ENCODE measurements at regions not wholly inside any gene's neighbourhood (a gene's known extent, or its start where the extent isn't known, plus 50 kb on each side); places are given as distances from the start of the nearest gene placed in this dataset.
"Not testable (repeated sequence)": the region's sequence is repeated elsewhere in the genome, so short reads cannot be mapped to it uniquely, and the experiment has no call there.

DNA sequence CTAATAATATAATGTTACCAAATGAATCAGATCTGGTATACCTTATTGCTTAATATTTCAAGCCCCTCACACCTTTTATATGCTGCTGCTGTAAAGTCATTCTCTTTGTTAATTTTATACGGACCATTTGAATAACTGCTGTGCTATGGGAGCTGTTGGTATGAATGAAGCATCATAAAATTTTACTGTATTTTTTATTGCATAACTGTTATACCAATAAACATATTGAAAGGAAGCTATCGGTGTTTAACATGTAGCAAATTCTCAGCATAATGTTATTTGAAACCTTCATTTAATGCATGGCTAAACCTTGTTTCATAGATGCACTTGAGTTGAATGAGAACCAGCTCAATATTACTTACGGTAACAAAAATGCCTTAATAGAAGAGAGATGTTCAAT, 1040.3 kb downstream of the SOCS6 start:
- no peak for DNase-seq

DNA sequence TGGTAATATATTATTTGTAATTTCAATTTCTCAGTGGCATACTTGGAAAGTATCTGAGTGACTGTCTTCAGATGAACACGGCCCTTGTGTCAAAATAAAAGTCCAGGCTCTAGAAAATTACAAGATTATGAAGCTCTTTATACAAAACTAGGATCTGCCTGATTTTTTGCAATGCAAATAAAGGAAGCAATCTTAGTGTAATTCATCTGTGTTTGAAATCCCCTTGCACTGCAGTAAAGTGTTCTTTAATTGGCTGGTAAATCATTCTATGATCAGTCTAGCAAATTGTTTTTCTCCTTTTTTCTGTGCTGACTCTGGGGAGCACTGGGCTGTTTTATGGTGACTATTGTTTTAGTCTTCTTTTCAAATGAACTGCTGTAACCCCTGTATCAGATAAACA, 1039.0 kb downstream of the SOCS6 start:
- DNase-seq: peak; percentile 26

DNA sequence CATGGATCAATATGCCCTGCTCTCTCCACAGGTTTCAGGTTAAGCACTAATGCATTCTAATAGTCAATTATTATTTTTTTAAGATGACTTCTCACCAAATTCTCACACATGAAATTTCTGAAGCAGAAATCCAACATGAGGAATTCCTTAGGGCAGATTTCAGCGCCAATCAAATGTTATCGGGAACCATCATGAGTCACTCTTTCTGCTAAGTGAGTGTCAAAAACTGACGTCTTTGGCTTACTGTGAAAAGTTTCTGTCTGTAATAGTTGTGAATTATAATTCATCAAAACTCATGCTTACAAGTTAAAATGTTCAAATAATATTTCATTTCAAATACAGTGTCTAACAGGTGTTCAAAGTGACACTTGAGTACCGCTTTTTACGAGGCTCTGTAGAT, 1038.6 kb downstream of the SOCS6 start:
- DNase-seq: no peak

DNA sequence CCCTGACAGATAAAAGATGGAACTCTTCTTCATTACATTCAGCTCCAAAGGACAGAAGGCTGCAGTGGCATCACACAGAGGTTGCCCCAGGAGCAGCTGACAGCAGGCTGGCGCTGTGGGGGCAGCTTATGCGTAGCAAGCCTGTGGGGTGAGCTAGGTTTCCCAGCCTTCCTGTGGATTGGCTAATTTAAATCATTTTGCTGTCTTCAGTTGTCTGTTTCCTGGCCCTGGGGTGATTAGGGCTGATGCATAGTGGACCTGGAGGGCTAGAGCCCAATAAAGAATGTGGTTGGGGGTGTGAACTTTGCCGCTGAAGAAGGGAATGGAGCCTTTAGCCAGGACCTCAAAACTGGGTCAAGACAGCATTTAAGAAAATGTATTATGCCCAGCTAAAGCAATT, 1038.0 kb downstream of the SOCS6 start:
- no peak for DNase-seq

DNA sequence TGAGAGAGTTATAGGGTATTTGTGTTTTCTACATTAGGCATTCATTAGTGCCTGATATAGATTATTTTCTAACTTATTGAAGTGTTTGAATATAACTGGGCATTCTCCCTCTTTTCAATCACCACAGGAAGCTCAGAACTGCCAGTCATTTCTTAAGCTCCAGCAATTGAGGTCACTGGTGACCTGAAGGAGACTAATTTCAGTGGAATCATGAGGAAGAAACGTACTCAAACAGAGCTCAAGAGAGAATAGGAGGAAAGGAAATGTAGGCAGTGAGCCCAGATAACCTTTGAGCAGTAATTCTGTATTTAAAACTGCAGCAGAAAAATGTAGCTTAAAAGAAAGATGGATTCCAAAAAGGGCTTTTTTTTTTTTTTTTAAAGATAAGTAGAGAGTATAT, 1035.5 kb downstream of the SOCS6 start:
- no peak for DNase-seq

DNA sequence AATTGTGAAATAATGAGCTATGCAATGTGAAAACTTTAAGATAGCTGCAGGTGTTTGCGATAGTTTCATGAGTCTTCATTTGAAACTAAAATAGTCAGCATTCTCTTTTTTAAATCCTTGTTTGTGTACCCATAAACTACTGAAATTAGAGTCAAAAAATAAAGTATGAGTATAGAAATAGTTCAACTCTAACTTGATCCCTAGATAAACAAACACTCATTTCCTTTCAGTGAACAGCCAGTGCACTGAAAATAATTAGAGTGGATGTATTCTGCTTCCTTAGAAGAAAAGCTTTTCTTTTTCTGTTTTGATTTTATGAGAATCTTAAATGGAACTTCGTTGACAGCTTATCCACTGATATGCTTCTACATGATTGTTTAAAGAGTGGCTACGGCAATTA, 1033.4 kb downstream of the SOCS6 start:
- no peak for DNase-seq

DNA sequence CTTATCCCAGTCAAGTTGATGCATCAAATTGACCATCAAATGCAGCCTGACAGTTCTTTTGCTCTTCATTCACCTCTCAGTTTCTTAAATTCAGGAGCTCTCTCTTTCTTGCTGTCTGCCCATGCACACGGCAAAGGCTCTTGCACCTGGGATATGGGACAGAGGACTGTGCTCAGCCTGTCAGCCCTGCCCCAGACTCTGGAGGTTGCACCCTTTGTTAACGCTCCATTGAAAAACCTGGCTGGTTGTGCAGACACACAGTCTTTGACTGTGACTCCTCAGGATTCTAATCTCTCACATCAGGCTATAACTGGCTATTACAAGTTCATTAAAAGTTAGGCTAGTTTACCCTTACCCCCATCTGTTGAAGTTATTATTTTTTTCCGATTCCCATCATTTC, 1032.5 kb downstream of the SOCS6 start:
- DNase-seq: no peak

DNA sequence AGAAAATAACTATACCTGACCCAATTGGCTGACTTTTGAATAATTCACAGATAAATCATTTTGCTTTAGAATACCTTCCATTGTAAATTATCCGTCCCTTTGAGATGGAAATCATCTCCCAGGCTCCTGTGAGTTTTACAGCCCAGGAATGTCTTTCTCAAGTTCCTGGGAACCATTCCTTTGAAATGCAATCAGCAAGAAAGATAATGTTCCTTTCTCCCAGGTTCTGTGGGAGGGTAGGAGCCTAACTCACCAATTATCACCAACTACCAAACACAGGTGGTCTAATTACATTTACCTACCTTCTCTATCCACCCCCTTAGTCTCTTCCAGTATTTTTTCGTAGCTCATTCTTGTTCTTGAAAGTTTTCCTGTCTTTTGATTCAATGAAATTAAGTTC, 1016.0 kb downstream of the SOCS6 start:
- no peak for DNase-seq

DNA sequence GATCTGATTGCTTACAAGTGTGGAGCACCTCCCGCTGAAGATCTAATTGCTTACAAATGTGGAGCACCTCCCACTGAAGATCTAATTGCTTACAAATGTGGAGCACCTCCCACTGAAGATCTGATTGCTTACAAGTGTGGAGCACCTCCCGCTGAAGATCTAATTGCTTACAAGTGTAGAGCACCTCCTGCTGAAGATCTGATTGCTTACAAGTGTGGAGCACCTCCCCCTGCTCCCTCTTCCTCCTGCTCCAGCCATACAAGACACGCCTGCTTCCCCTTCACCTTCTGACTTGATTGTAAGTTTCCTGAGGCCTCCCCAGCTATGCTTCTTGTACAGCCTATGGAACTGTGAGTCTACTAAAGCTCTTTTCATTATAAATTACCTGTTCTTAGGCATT, 1014.9 kb downstream of the SOCS6 start:
- not testable (repeated sequence) for DNase-seq

DNA sequence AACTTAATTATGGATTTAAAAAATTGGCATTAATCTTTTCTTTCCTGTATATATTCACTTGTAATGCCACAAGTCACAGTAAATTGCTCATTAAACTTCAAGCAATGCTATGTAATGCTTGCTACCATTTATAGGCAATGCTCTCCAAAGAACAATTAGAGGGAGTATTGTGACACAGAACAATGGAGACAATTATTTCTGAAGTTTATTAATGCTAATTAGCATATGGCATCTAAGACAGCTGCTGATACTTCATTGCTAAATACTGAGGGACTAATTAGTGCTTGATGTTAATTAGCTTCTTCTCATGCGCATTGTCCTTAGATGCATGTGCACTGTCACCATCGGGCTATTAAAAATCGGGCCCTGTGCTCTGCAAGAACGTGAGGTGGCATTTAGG, 1012.8 kb downstream of the SOCS6 start:
- DNase-seq: no peak

DNA sequence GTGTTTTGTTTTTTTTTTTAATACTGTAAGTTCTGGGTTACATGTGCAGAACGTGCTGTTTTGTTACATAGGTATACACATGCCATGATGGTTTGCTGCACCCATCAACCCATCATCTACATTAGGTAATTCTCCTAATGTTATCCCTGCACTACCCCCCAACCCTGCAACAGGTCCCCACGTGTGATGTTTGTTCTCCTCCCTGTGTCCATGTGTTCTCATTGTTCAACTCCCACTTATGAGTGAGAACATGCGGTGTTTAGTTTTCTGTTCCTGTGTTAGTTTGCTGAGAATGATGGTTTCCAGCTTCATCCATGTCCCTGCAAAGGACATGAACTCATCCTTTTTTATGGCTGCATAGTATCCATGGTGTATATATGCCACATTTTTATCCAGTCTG, 1005.4 kb downstream of the SOCS6 start:
- DNase-seq: not testable (repeated sequence)

DNA sequence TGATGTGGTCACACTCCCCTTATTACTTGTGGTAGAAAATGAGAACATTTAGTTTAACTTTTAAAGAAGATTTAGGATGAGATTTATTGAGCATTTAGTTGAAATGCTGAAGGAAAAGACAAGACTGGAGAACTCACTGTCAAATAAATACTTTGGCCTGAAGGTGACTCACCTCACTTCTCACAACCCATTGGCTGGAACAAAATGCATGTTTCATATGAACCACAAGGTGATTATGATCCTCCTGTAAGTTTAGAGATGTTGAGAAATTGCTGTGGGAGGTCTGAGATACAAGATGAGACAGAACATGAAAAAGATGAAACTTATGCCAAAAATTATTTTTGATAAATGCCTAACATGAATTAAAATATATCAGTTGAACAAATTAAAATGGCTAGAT, 1004.5 kb downstream of the SOCS6 start:
- no peak for DNase-seq

DNA sequence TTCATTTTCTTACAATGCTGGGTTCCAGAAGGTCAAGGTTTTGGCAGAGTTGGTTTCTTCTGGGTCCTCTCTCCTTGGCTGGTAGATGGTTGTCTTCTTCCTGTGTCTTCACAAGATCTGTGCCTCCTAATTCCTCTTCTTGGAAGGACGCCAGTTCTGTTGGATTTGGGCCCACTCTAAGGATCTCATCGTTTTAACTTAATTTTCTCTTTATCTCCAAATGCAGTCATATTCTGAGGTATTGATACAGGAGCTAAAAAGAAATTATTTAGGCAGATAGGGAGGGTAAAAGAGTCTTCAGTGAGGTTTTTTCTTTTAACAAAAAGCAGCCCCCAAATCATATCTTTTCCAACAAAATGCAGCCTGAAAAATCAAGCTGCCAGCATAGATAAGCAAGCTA, 998.4 kb downstream of the SOCS6 start:
- DNase-seq: no peak

DNA sequence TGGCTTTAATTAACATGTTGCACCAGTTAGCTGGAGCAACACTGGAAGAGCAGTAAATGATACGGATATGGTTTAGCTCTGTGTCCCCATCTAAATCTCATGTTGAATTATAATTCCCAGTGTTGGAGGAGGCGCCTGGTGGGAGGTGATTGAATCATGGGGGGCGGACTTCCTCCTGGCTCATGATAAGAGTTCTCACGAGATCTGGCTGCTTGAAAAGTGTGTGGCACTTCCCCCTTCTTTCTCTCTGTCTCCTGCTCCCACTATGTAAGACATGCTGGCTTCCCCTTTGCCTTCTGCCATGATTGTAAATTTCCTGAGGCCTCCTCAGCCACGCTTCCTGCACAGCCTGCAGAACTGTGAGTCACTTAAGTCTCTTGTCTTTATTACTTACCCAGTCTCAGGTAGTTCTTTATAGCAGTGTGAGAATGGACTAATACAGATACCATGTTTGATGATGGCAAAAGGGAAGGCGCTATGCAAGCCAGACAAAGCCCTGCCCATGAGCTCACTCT, 963.6 kb downstream of the SOCS6 start:
- no peak for DNase-seq

DNA sequence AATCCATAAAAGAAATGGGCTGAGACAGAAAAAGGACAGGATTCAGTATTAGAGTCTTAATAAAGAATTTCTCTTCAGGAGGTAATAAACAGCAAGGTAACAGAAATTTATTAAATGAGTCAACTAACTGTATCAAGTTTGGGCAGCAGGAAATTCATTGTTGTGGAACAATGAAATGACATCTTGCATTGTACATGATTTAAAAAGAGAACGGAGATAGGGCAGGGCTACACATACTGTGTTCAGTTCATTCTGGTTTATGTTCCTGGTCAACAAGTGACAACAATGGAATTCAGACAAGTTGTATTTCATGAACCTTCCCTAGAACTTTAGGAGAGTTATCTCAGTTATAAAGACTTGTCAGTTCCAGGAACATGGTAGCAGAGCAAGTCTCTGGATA, 961.3 kb downstream of the SOCS6 start:
- DNase-seq: no peak

DNA sequence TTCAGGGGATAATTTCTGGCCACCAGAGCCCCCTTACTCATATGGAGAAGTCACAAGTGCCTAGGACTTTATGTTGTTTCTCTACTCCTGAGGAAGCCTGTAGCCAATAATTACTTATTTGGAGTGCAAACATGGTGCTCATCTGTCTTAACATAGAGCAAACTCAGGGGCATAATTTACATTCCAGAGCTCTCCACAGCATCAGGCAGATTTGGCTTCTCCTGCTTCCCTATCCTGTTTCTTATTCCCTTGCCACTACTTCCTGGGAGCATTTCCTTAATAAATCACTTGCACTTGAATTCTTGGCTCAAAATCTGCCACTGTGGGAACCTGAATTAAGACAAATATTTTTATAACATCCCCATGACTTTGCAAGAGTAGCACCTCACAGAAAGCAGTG, 960.9 kb downstream of the SOCS6 start:
- no peak for DNase-seq

DNA sequence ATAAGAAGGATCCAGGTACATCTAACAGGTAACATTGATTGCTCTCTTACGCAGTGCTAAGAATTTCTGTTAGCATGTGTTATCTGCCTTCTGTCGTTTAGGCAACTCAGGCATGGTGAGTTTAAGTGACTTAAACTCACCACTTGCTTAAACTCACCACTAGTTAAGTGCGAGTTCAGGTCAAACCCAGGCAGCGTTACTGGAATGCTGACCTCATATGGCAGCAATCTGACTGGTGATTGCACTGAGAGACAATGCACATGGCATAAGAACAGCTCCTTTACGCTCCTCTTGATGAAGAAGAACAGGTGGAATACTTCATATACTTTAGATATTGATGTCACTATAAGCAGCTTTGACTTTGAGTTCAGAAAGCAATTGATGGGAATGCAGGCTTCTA, 954.1 kb downstream of the SOCS6 start:
- DNase-seq: no peak

DNA sequence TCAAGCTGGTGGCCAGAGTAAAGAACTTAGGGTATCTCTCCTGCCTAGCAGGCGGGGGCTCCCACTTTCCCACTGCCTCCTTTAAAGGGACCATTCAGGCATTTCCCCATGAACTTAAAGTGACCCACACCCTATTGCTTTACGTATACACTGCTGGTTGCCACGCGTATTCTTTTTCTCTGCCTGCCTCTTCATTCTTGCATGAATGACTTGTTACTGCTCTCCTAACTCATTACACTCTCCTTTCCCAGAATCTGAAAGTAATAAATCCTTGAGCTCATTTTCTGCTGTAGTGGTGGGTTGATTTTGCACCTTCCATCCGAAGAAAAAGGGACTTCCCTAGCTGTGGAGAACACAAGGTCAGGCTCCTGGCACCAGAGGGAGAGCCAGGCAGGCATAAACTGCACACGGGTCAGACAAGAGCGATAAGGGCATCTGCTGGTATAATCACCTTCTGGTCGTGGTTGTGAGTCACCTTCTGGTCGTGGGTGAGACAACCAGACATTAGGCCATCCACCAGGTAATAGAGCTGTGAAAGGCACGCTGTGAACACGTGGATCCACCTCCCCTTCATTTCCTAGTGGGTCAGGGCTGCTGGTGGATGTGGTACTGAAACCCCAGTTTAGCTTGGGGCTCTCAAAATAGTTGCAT, 950.3 kb downstream of the SOCS6 start:
- no peak for DNase-seq

DNA sequence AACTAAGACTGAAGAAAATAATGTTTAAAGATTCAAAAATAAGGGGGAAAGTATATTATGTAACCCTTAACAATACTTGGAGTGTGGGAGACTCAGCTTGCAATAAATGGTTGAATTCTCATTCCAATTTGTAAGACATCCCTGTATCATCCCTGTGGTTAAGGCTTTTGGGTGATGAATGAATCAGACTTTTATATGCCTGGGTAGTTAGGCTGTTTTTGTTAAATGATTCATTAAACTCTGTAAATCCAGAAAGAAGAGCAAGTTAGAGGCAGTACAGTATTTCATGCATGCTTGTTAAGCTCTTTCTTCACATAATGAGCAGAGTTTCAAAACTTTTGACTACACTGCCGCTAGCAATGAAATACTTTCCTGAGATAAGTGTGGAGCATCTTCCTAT, 948.8 kb downstream of the SOCS6 start:
- no peak for DNase-seq

DNA sequence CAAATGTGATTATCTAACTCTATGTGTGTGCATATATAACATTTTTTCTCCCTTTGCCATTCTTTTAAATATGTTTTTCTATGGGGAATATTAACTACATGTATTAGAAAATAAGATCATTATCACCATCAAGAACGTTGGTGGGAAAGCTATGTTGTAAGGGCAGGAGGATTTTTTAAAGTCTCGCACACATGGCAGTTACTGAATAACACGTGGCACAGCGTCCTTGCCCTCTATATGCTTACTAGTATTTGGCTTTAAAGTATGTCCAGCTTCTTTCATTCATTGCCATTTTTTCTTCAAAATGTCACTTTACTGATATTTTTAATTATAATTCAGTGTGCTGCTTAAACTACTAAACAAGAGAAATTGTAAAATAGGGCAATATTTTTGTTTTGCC, 944.3 kb downstream of the SOCS6 start:
- no peak for DNase-seq

DNA sequence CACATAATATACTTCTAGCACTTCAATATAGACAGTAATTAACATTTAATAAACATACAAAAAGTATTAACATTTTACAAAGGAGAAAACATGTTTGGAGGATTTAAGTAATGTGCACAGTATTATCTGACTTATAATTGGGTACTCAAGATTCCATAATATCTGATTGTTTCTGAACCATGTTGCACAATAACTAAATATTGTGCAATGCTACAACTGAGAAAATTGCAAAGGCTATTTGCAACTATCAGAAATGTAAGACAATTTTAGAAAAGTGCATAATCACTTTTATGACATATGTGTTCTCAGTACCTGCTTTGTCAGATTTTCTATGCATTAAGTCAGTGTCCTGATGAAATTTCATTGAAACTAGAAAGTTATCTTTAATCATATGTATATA, 934.6 kb downstream of the SOCS6 start:
- no peak for DNase-seq

DNA sequence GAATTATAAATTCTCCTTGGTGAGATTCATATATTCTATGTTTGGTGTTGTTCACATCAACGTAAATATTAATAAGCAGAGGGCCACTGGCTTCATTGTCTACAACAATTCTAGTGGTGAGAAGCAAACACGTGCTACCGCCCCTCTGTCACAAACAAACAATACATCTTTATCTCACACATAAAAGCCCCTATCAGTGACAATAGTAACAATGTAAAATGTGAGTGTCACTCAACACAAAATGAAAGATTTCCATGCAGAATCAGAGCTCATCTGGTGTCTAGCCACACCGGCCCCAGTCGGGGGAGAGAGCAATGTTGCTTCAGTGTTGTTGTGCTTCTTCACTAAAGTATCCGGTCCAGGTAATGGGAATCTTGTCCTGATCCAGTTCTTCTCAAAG, 932.6 kb downstream of the SOCS6 start:
- no peak for DNase-seq

DNA sequence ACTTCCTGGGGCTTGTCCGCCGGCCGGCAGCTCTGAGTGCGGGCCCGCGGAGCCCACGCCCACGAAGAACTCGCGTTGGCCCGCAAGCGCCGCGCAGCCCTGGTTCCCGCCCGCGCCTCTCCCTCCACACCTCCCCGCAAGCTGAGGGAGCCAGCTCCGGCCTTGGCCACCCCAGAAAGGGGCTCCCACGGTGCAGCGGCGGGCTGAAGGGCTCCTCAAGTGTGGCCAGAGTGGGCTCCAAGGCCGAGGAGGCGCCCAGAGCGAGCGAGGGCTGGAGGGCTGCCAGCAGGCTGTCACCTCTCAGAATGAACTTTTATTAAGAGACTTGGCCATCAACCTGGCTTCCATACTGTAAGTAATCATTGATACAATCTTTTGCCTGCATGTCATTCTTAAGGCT, 923.9 kb downstream of the SOCS6 start:
- not testable (repeated sequence) for DNase-seq

DNA sequence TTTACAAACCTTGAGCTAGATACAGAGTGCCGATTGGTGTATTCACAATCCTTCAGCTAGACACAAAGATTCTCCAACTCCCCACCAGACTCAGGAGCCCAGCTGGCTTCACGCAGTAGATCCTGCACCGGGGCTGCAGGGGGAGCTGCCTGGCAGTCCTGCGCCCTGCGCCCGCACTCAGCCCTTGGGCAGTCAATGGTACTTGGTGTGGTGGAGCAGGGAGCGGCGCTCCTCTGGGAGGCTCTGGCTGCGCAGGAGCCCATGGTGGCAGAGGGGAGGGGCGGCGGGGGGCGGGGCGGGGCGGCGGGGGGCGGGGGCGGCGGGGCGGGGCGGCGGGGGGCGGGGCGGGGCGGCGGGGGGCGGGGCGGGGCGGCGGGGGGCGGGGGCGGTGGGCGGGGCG, 923.4 kb downstream of the SOCS6 start:
- no peak for DNase-seq

DNA sequence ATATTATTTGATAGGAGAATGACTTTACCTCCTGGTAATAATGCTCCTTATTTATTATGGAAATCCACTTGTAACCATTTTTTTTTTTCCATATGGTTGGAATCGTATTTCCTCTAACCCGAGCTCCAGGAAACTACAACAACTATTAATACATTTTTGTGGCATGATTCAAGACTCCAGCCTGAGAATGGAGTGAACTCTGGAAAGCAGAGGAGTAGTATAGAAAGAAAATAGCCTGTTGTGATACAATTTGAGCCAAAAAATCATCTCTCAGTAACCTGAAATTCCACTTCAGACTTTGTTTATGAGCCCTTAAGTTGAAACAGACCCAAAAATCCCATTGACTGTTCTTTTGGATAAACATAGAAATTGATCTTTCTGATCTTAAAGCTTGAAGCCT, 921.1 kb downstream of the SOCS6 start:
- DNase-seq: no peak

DNA sequence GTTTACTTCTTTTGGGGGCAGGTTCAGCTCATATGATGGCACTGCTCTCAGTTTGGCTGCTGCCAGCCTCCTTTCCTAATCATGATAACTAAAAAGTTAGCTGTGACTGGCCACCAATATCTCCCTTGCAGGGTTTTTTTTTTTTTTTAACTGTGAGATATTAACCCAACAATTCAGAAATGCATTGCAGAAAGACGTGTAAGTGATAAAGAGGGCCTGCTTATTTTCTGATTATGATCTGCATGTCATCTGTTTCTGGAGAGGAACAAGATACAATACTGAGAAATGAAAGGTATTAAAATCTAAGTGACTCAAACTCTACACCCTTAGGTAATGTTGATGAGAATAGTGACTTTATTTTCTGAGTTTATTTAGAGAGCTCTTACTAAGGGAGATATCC, 905.6 kb downstream of the SOCS6 start:
- DNase-seq: no peak
